HG03571 (cell line): ENCODE measurements at regions not wholly inside any gene's neighbourhood (a gene's known extent, or its start where the extent isn't known, plus 50 kb on each side); places are given as distances from the start of the nearest gene placed in this dataset.

ENCODE experiments used
- ATAC-seq: cut with Tn5 transposase; IDR thresholded peaks from one replicate; pipeline ENCODE4 v1.9.1; 2021; ENCODE audit not compliant: unreplicated experiment

GRCh38 chr9:99326112-99326916 is 104.2 kb downstream of the SEC61B start:
- no peak for ATAC-seq

- ATAC-seq = no peak
These were observed 104.8 kb downstream of the SEC61B start for GRCh38 chr9:99326917-99327189.

GRCh38 chr9:99327667-99328066 is 105.6 kb downstream of the SEC61B start:
- no peak for ATAC-seq

GRCh38 chr9:99335280-99335679 is 113.2 kb downstream of the SEC61B start:
- ATAC-seq = no peak

- no peak for ATAC-seq
These were observed 113.9 kb downstream of the SEC61B start for GRCh38 chr9:99336005-99336404.

- no peak for ATAC-seq
These were observed 114.4 kb downstream of the SEC61B start for GRCh38 chr9:99336531-99336930.

GRCh38 chr9:99340281-99340680 is 118.2 kb downstream of the SEC61B start:
- ATAC-seq = no peak

GRCh38 chr9:99341686-99342085 is 119.6 kb downstream of the SEC61B start:
- no peak for ATAC-seq

- no peak for ATAC-seq
These were observed 123.4 kb downstream of the SEC61B start for GRCh38 chr9:99345451-99345850.

- ATAC-seq = no peak
These were observed 123.9 kb downstream of the SEC61B start for GRCh38 chr9:99345942-99346341.

GRCh38 chr9:99347568-99347967 is 125.5 kb downstream of the SEC61B start:
- ATAC-seq = no peak

GRCh38 chr9:99348289-99348688 is 126.2 kb downstream of the SEC61B start:
- no peak for ATAC-seq

- no peak for ATAC-seq
These were observed 127.8 kb downstream of the SEC61B start for GRCh38 chr9:99349870-99350269.

- ATAC-seq = no peak
These were observed 128.4 kb downstream of the SEC61B start for GRCh38 chr9:99350461-99350860.

GRCh38 chr9:99351647-99352046 is 129.6 kb downstream of the SEC61B start:
- no peak for ATAC-seq

- no peak for ATAC-seq
These were observed 130.7 kb downstream of the SEC61B start for GRCh38 chr9:99352826-99353225.

- no peak for ATAC-seq
These were observed 131.3 kb downstream of the SEC61B start for GRCh38 chr9:99353408-99353807.

- no peak for ATAC-seq
These were observed 132.0 kb downstream of the SEC61B start for GRCh38 chr9:99354104-99354503.

- no peak for ATAC-seq
These were observed 134.5 kb downstream of the SEC61B start for GRCh38 chr9:99356512-99356971.

- ATAC-seq = no peak
These were observed 135.5 kb downstream of the SEC61B start for GRCh38 chr9:99357575-99357974.

- no peak for ATAC-seq
These were observed 136.6 kb downstream of the SEC61B start for GRCh38 chr9:99358668-99359067.

- ATAC-seq = no peak
These were observed 137.3 kb downstream of the SEC61B start for GRCh38 chr9:99359336-99359735.

GRCh38 chr9:99360026-99360425 is 137.9 kb downstream of the SEC61B start:
- ATAC-seq = no peak
